Sigmoid colon (tissue), 4 donors: ENCODE measurements at regions not wholly inside any gene's neighbourhood (a gene's known extent, or its start where the extent isn't known, plus 50 kb on each side); places are given as distances from the start of the nearest gene placed in this dataset.

ENCODE experiments used
- POLR2A ChIP-seq, 2 donors: fragments of 450-650 bp; IDR thresholded peaks; one replicate each; pipeline ENCODE4 v1.6.1; 2016; ENCODE audit warnings: antibody characterized with exemption in 2 of 2, mild to moderate bottlenecking in 2 of 2, moderate library complexity in 2 of 2
- POLR2AphosphoS5 ChIP-seq, 4 donors: sonication (generic); formaldehyde crosslinking; IDR thresholded peaks; one replicate each; pipeline ENCODE4 v1.6.1; 2017; ENCODE audit warnings: antibody characterized with exemption in 4 of 4
- TF ChIP-seq, protein P1 (sequence below), 4 experiments: fragments of 450-650 bp in 3 of 4; fragments of 200-600 bp in 1 of 4; IDR thresholded peaks; one replicate each; pipeline ENCODE4 v1.5.1; 2016 to 2019; ENCODE audit warnings: antibody characterized with exemption in 4 of 4, mild to moderate bottlenecking in 3 of 4, moderate library complexity in 2 of 4

DNA sequence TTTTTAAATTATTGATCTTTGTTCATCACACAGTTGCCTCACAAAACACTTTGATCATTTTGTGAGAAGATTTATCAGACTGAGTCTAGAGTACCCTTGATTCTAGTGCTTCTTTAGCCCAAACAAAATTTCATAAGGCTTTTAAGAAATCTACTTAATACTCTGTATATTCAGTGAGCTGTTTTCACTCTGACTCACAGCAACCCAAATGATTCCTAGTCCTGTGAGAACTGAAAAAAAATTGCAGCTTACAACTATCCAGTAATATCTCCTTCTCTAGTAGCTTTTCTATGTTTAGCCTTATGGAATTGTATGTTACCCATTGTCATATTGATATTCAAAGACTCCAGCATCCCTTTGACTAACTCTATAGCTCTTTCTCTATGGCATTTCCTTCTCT, 915.6 kb downstream of the AMY1C start:
- TF ChIP-seq, protein P1, sequence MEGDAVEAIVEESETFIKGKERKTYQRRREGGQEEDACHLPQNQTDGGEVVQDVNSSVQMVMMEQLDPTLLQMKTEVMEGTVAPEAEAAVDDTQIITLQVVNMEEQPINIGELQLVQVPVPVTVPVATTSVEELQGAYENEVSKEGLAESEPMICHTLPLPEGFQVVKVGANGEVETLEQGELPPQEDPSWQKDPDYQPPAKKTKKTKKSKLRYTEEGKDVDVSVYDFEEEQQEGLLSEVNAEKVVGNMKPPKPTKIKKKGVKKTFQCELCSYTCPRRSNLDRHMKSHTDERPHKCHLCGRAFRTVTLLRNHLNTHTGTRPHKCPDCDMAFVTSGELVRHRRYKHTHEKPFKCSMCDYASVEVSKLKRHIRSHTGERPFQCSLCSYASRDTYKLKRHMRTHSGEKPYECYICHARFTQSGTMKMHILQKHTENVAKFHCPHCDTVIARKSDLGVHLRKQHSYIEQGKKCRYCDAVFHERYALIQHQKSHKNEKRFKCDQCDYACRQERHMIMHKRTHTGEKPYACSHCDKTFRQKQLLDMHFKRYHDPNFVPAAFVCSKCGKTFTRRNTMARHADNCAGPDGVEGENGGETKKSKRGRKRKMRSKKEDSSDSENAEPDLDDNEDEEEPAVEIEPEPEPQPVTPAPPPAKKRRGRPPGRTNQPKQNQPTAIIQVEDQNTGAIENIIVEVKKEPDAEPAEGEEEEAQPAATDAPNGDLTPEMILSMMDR (IDR thresholded peaks at IDR 0.05) = no peak
- TF ChIP-seq POLR2A (IDR thresholded peaks at IDR 0.05) (no peak), POLR2AphosphoS5 (IDR thresholded peaks at IDR 0.05) (no peak)
